ENCODE measurements at regions not wholly inside any gene's neighbourhood (a gene's known extent, or its start where the extent isn't known, plus 50 kb on each side); places are given as distances from the start of the nearest gene placed in this dataset.

- DNase-seq, result no peak
Observed at GRCh38 chr3:44023961-44024593, 217.6 kb upstream of the TOPAZ1 start.

GRCh38 chr3:44026220-44026865 lies 215.3 kb upstream of the TOPAZ1 start:
- DNase-seq, result no peak

- no peak for DNase-seq
Observed at GRCh38 chr3:44029100-44029499, 212.6 kb upstream of the TOPAZ1 start.

GRCh38 chr3:44030285-44030684 lies 211.4 kb upstream of the TOPAZ1 start:
- no peak for DNase-seq

- no peak for DNase-seq
Observed at GRCh38 chr3:44030687-44031305, 210.9 kb upstream of the TOPAZ1 start.

GRCh38 chr3:44031387-44032380 lies 210.0 kb upstream of the TOPAZ1 start:
- no peak for DNase-seq

- DNase-seq, result no peak
Observed at GRCh38 chr3:44032487-44032886, 209.2 kb upstream of the TOPAZ1 start.

GRCh38 chr3:44033123-44033522 lies 208.6 kb upstream of the TOPAZ1 start:
- no peak for DNase-seq

- DNase-seq, result no peak
Observed at GRCh38 chr3:44036850-44037249, 204.8 kb upstream of the TOPAZ1 start.

- DNase-seq, result no peak
Observed at GRCh38 chr3:44039006-44039405, 202.7 kb upstream of the TOPAZ1 start.

- no peak for DNase-seq
Observed at GRCh38 chr3:44041726-44042125, 200.0 kb upstream of the TOPAZ1 start.

GRCh38 chr3:44042772-44043171 lies 198.9 kb upstream of the TOPAZ1 start:
- no peak for DNase-seq

- DNase-seq, result no peak
Observed at GRCh38 chr3:44045476-44046275, 196.0 kb upstream of the TOPAZ1 start.

GRCh38 chr3:44047796-44048195 lies 193.9 kb upstream of the TOPAZ1 start:
- no peak for DNase-seq

- no peak for DNase-seq
Observed at GRCh38 chr3:44048196-44048924, 193.3 kb upstream of the TOPAZ1 start.

- DNase-seq, result no peak
Observed at GRCh38 chr3:44048949-44049348, 192.7 kb upstream of the TOPAZ1 start.

- DNase-seq, result no peak
Observed at GRCh38 chr3:44050101-44050500, 191.6 kb upstream of the TOPAZ1 start.

GRCh38 chr3:44050867-44051266 lies 190.8 kb upstream of the TOPAZ1 start:
- no peak for DNase-seq

GRCh38 chr3:44055951-44056350 lies 185.7 kb upstream of the TOPAZ1 start:
- no peak for DNase-seq

- no peak for DNase-seq
Observed at GRCh38 chr3:44056446-44057240, 185.0 kb upstream of the TOPAZ1 start.
